ENCODE measurements at regions not wholly inside any gene's neighbourhood (a gene's known extent, or its start where the extent isn't known, plus 50 kb on each side); places are given as distances from the start of the nearest gene placed in this dataset.

- DNase-seq (ENCODE audit: low spot score) = no peak
- Histone ChIP-seq H3K9me2 (replicated peaks; ENCODE audit: insufficient read depth) (no peaks in the 10 kb centered on the region), H3K27ac (no peak overlapping the region), H3K27me3 (no peaks in the 10 kb centered on the region), H2AFZ (no peak overlapping the region), H3K4me3 (no peak overlapping the region), H3K36me3 (replicated peaks; ENCODE audit: insufficient read depth, low read depth) (no peaks in the 10 kb centered on the region), H3K4me2 (no peak overlapping the region), H4K20me1 (ENCODE audit: insufficient read depth, poor library complexity, severe bottlenecking) (no peaks in the 10 kb centered on the region), H3K79me2 (no peaks in the 10 kb centered on the region), H3K4me1 (ENCODE audit: insufficient read depth) (peaks cover 15% of the 10 kb centered on the region), H3K9me3 (ENCODE audit: low read depth) (no peaks in the 10 kb centered on the region)
- TF ChIP-seq EZH2phosphoT487 (IDR thresholded peaks at IDR 0.05; ENCODE audit: low read depth, severe bottlenecking, unreplicated experiment) (no peak), EZH2 (IDR thresholded peaks at IDR 0.05; ENCODE audit: borderline replicate concordance) (no peak)
- TF ChIP-seq, protein P1, sequence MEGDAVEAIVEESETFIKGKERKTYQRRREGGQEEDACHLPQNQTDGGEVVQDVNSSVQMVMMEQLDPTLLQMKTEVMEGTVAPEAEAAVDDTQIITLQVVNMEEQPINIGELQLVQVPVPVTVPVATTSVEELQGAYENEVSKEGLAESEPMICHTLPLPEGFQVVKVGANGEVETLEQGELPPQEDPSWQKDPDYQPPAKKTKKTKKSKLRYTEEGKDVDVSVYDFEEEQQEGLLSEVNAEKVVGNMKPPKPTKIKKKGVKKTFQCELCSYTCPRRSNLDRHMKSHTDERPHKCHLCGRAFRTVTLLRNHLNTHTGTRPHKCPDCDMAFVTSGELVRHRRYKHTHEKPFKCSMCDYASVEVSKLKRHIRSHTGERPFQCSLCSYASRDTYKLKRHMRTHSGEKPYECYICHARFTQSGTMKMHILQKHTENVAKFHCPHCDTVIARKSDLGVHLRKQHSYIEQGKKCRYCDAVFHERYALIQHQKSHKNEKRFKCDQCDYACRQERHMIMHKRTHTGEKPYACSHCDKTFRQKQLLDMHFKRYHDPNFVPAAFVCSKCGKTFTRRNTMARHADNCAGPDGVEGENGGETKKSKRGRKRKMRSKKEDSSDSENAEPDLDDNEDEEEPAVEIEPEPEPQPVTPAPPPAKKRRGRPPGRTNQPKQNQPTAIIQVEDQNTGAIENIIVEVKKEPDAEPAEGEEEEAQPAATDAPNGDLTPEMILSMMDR (IDR thresholded peaks at IDR 0.05; ENCODE audit: poor library complexity) = no peak
- WGBS (ENCODE audit: low lambda C conversion rate, missing lambda C conversion rate) = 50% methylated on average over 3 of the region's 3 CpGs
Observed at GRCh38 chr12:42791399-42791798, 201.9 kb upstream of the PRICKLE1 start.

- DNase-seq (ENCODE audit: low spot score) = peak; percentile 46
- no peaks in the 10 kb centered on the region for H3K9me2 ChIP-seq (replicated peaks; ENCODE audit: insufficient read depth)
- H3K4me1 ChIP-seq (ENCODE audit: insufficient read depth) = peaks cover 15% of the 10 kb centered on the region
- H3K27ac ChIP-seq = peak overlapping the region; percentile 25
- no peaks in the 10 kb centered on the region for H3K36me3 ChIP-seq (replicated peaks; ENCODE audit: insufficient read depth, low read depth)
- H3K4me3 ChIP-seq = no peak overlapping the region
- H3K4me2 ChIP-seq = no peak overlapping the region
- no peaks in the 10 kb centered on the region for H3K27me3 ChIP-seq
- H3K79me2 ChIP-seq = no peaks in the 10 kb centered on the region
- H2AFZ ChIP-seq = no peak overlapping the region
- TF ChIP-seq EZH2phosphoT487 (IDR thresholded peaks at IDR 0.05; ENCODE audit: low read depth, severe bottlenecking, unreplicated experiment) = no peak
- no peak for TF ChIP-seq EZH2 (IDR thresholded peaks at IDR 0.05; ENCODE audit: borderline replicate concordance)
- TF ChIP-seq, protein P1 (IDR thresholded peaks at IDR 0.05; ENCODE audit: poor library complexity) = no peak
- no peaks in the 10 kb centered on the region for H3K9me3 ChIP-seq (ENCODE audit: low read depth)
- no peaks in the 10 kb centered on the region for H4K20me1 ChIP-seq (ENCODE audit: insufficient read depth, poor library complexity, severe bottlenecking)
Observed at GRCh38 chr12:42790761-42791151, 201.2 kb upstream of the PRICKLE1 start.

DNA sequence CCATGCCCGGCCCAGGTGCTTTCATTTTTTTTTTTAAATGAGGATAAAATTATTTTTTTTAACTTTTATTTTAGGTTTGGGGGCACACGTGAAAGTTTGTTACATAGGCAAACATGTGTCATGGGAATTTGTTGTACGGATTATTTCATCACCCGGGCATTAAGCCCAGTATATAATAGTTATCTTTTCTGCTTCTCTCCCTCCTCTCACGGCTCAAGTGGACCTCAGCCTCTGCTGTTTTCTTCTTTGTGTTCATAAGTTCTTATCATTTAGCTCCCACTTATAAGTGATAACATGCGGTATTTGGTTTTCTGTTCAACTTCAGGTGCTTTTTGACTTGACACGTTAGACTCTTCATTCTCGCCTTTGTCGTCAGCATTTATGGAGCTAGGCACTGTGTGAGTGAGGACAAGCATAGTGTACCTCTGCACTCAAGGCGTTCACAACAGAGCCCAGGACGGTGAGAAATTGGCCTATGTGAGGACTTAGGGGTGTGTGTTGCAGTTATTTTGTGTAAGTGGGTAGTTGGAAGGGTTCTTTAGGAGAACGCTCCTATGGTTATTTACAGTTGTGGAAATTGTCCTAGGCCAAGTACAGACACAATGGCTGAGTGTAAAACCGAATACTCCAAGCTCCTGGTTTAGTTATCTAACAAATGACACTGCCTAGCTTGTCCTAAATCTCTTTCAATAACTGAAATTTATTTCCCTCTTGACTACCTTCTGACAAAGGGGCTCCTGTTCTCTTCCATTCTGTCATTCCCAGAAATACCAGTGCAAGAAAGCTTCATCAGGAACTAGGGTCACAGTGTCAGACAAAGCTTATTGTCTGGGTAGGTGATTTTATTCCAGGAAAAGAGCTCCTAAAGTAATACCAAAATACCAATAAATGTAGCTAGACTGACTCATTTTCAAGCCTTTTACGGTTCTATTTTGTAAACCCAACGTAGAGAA, 200.5 kb upstream of the PRICKLE1 start:
- Histone ChIP-seq H3K4me1 (ENCODE audit: insufficient read depth) (peaks cover 15% of the 10 kb centered on the region), H3K27me3 (no peaks in the 10 kb centered on the region), H3K9me2 (replicated peaks; ENCODE audit: insufficient read depth) (no peaks in the 10 kb centered on the region), H3K36me3 (replicated peaks; ENCODE audit: insufficient read depth, low read depth) (no peaks in the 10 kb centered on the region), H3K9me3 (ENCODE audit: low read depth) (no peaks in the 10 kb centered on the region), H3K4me3 (no peak overlapping the region), H2AFZ (no peak overlapping the region), H3K79me2 (no peaks in the 10 kb centered on the region), H4K20me1 (ENCODE audit: insufficient read depth, poor library complexity, severe bottlenecking) (no peaks in the 10 kb centered on the region), H3K27ac (peak overlapping the region; percentile 25), H3K4me2 (peak overlapping the region; percentile 16)
- DNase-seq (ENCODE audit: low spot score) = no peak
- 55% methylated on average over 15 of the region's 15 CpGs for WGBS (ENCODE audit: low lambda C conversion rate, missing lambda C conversion rate)
- TF ChIP-seq, protein P1 (IDR thresholded peaks at IDR 0.05; ENCODE audit: poor library complexity) = no peak
- TF ChIP-seq EZH2 (IDR thresholded peaks at IDR 0.05; ENCODE audit: borderline replicate concordance) = no peak
- no peak for TF ChIP-seq EZH2phosphoT487 (IDR thresholded peaks at IDR 0.05; ENCODE audit: low read depth, severe bottlenecking, unreplicated experiment)
